WTC11 (cell line): ENCODE measurements at regions not wholly inside any gene's neighbourhood (a gene's known extent, or its start where the extent isn't known, plus 50 kb on each side); places are given as distances from the start of the nearest gene placed in this dataset.
"Not testable (repeated sequence)": the region's sequence is repeated elsewhere in the genome, so short reads cannot be mapped to it uniquely, and the experiment has no call there.

Source experiments
- ATF6 ChIP-seq: sonication (generic); formaldehyde crosslinking; IDR thresholded peaks from 2 replicates; pipeline ENCODE4 v1.8.1; 2023; ENCODE audit warnings: mild to moderate bottlenecking, missing genetic modification reagents
- HMGXB4 ChIP-seq: sonication (generic); formaldehyde crosslinking; IDR thresholded peaks from 2 replicates; pipeline ENCODE4 v1.8.1; 2023; ENCODE audit warnings: mild to moderate bottlenecking, moderate library complexity, missing genetic modification reagents
- SP1 ChIP-seq: sonication (generic); formaldehyde crosslinking; conservative IDR thresholded peaks from 2 replicates; pipeline ENCODE4 v1.8.1; 2022; ENCODE audit warnings: missing genetic modification reagents
- TF ChIP-seq, protein P1 (sequence below): fragments of 250-450 bp; sonication (Bioruptor Pico); IDR thresholded peaks from 2 replicates; pipeline ENCODE4 v2.1.2; 2022; ENCODE audit warnings: mild to moderate bottlenecking, moderate library complexity
- TF ChIP-seq, protein P2 (sequence below): fragments of 200-600 bp; IDR thresholded peaks from 2 replicates; pipeline ENCODE4 v1.8.0; 2022; ENCODE audit warnings: antibody characterized with exemption

DNA sequence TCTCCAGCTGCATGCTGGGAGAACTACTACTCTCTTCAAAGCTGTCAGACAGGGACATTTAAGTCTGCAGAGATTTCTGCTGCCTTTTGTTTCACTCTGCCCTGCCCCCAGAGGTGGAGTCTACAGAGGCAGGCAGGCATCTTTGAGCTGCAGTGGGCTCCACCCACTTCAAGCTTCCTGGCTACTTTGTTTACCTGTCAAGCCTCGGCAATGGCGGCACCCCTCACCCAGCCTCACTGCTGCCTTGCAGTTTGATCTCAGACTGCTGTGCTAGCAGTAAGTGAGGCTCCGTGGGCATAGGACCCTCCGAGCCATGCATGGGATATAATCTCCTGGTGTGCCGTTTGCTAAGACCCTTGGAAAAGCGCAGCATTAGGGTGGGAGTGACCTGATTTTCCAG lies 61.7 kb downstream of the DMRTA1 start:
- TF ChIP-seq, protein P1, sequence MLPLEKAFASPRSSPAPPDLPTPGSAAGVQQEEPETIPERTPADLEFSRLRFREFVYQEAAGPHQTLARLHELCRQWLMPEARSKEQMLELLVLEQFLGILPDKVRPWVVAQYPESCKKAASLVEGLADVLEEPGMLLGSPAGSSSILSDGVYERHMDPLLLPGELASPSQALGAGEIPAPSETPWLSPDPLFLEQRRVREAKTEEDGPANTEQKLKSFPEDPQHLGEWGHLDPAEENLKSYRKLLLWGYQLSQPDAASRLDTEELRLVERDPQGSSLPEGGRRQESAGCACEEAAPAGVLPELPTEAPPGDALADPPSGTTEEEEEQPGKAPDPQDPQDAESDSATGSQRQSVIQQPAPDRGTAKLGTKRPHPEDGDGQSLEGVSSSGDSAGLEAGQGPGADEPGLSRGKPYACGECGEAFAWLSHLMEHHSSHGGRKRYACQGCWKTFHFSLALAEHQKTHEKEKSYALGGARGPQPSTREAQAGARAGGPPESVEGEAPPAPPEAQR (CRISPR knock-in tag): not testable (repeated sequence)
- TF ChIP-seq, protein P2, sequence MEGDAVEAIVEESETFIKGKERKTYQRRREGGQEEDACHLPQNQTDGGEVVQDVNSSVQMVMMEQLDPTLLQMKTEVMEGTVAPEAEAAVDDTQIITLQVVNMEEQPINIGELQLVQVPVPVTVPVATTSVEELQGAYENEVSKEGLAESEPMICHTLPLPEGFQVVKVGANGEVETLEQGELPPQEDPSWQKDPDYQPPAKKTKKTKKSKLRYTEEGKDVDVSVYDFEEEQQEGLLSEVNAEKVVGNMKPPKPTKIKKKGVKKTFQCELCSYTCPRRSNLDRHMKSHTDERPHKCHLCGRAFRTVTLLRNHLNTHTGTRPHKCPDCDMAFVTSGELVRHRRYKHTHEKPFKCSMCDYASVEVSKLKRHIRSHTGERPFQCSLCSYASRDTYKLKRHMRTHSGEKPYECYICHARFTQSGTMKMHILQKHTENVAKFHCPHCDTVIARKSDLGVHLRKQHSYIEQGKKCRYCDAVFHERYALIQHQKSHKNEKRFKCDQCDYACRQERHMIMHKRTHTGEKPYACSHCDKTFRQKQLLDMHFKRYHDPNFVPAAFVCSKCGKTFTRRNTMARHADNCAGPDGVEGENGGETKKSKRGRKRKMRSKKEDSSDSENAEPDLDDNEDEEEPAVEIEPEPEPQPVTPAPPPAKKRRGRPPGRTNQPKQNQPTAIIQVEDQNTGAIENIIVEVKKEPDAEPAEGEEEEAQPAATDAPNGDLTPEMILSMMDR: not testable (repeated sequence)
- TF ChIP-seq SP1, ATF6, HMGXB4 (CRISPR knock-in tag): not testable (repeated sequence)
